HUES6 (cell line): ENCODE measurements at regions not wholly inside any gene's neighbourhood (a gene's known extent, or its start where the extent isn't known, plus 50 kb on each side); places are given as distances from the start of the nearest gene placed in this dataset.

Experiments used
- H3K27ac ChIP-seq: 2 replicates; pipeline ENCODE4 v1.7.0; 2013; ENCODE audit warnings: low read depth, mild to moderate bottlenecking, low read length, inconsistent platforms
- H3K27me3 ChIP-seq: 2 replicates; pipeline ENCODE4 v1.6.1; 2013; ENCODE audit warnings: low read length; ENCODE audit not compliant: control insufficient read depth, insufficient read depth
- H3K36me3 ChIP-seq: 2 replicates; pipeline ENCODE4 v1.6.1; 2013; ENCODE audit warnings: low read length; ENCODE audit not compliant: control insufficient read depth, insufficient read depth
- H3K4me1 ChIP-seq: 2 replicates; pipeline ENCODE4 v1.6.1; 2013; ENCODE audit warnings: low read length; ENCODE audit not compliant: control insufficient read depth, insufficient read depth
- H3K4me3 ChIP-seq: 2 replicates; pipeline ENCODE4 v1.5.1; 2013; ENCODE audit warnings: low read depth, low read length
- H3K9ac ChIP-seq: one replicate; pipeline ENCODE4 v1.6.1; 2013; ENCODE audit warnings: mild to moderate bottlenecking, low read length
- H3K9me3 ChIP-seq: 2 replicates; pipeline ENCODE4 v1.6.1; 2013; ENCODE audit warnings: low read depth, low read length; ENCODE audit not compliant: control insufficient read depth, insufficient read depth

DNA sequence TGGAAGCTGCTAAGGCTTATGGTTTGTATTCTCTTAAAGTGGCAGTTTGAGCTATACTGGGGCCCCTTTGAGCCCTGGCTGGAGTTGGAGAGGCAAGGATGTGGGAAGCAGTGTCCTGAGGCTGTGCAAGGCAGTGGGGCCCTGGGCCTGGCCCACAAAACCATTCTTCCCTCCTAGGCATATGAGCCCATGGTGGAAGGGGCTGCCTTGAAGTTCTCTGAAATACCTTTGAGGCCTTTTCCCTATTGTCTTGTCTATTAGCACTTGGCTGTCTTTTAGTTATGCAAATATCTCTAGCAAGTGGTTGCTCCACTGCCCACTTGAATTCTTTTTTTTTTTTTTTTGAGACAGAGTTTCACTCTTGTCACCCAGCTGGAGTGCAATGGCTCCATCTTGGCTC is 119.2 kb downstream of the PCTP start:
- H3K27me3 ChIP-seq: no peaks in the 10 kb centered on the region
- H3K27ac ChIP-seq: peak overlapping the region; percentile 60
- no peak overlapping the region for H3K4me3 ChIP-seq
- peak overlapping the region; percentile 27 for H3K9ac ChIP-seq
- H3K36me3 ChIP-seq: no peaks in the 10 kb centered on the region
- peaks cover 6% of the 10 kb centered on the region; the same call in 1 of the 2 replicates for H3K4me1 ChIP-seq
- peaks cover 30% of the 10 kb centered on the region for H3K9me3 ChIP-seq

DNA sequence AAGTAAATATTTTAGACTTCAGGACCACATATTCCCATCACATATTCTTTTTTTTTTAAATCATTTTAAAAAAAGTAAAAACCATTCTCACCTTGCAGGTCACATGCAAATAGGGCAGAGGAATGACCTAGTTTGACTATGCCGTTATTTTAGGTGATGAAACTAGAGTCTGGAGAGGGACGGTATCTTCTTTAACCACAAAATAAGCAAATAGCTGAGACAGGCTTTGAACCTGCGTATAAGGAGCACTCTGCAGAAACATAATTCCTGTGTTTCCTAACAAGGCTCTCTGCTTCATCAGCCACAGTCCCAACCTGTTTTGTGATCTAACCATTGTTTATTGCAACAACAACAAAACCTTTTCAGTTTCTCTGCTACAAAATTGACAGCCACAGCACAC is 121.5 kb downstream of the PCTP start:
- no peak overlapping the region for H3K27ac ChIP-seq
- H3K4me3 ChIP-seq: no peak overlapping the region
- no peaks in the 10 kb centered on the region for H3K36me3 ChIP-seq
- peaks cover 19% of the 10 kb centered on the region for H3K9me3 ChIP-seq
- H3K9ac ChIP-seq: no peak overlapping the region
- H3K27me3 ChIP-seq: no peaks in the 10 kb centered on the region
- peaks cover 6% of the 10 kb centered on the region; the same call in 1 of the 2 replicates for H3K4me1 ChIP-seq

DNA sequence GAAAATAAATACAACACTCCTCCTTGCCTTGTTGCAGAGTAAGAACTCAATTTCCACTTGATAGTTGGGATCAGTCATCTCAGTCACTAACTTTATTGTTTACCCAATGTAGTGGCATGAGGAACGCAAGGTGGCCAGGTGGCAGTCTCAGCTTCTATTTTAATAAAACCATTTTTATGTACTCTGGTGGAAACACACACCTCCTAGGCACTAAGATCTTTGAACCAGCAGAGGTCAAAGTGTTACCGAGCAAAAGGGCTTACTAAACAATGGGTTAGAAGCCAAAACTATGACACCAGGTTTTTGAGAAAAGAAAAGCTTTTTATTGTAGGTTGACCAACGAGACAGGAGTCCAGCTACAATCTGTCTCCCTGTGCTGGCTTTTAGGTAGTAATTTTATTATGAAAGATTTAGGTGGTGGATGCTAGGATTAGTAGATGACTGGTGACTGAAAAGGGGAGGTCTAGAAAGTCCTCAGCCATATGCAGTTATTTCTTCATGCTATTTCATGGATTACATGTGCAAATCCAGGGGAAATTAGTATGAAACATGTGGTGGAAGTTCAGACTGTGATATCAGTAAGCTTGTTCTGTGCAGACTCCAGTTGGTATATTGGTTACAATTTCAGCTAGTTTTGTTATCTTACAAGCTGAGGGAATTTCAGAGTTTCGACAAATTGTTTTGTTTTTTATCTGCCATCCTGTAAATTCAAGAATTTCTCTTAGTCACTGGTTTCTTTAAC is 122.3 kb downstream of the PCTP start:
- peaks cover 6% of the 10 kb centered on the region; the same call in 1 of the 2 replicates for H3K4me1 ChIP-seq
- peaks cover 15% of the 10 kb centered on the region for H3K9me3 ChIP-seq
- no peak overlapping the region for H3K27ac ChIP-seq
- no peaks in the 10 kb centered on the region for H3K36me3 ChIP-seq
- H3K4me3 ChIP-seq: no peak overlapping the region
- no peaks in the 10 kb centered on the region for H3K27me3 ChIP-seq
- no peak overlapping the region for H3K9ac ChIP-seq

DNA sequence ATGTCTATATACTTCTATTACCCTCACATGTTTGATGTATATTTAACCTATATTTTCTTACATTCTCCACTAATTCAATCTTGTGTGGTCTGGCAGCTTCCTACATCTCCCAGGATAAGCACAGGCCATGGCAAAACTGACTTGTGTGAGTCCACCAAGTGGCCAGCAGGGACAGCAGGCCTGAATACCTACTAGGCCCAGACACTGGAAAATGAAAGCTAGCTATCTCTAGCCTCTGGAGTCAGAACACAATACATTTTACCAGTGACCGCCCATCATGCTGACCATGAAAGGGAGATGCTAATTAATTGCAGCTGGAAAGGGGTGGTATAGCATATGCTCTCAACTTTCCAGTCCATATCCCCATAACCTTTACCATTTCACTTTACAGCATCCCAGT is 132.3 kb downstream of the PCTP start:
- Histone ChIP-seq H3K27ac (no peak overlapping the region), H3K36me3 (no peaks in the 10 kb centered on the region), H3K9me3 (0 out of 2 replicates have a peak, but pooled peaks cover under 1% of the 10 kb centered on the region), H3K27me3 (no peaks in the 10 kb centered on the region), H3K4me1 (no peaks in the 10 kb centered on the region), H3K4me3 (no peak overlapping the region), H3K9ac (no peak overlapping the region)

DNA sequence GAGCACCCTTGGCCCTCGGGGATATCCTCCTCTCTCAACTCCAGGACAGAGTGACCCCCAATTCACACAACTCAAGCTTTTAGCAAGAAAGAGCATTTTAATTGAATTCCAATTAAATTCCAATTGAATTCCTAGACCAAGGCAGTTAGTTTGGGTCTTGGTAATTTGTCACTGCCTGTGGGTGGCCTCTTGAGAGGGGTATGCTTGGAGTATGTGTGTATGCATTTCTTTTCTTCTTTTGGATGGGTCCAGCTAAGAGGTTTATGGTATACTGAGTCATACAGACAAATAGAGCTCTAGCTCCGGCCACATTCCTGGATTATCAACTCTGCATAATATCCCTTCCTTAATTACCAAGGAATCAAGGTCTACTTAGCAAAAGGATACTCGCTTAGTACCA is 136.7 kb downstream of the PCTP start:
- Histone ChIP-seq H3K4me3 (no peak overlapping the region), H3K27me3 (no peaks in the 10 kb centered on the region), H3K27ac (no peak overlapping the region), H3K9ac (no peak overlapping the region), H3K4me1 (no peaks in the 10 kb centered on the region), H3K9me3 (peaks cover 11% of the 10 kb centered on the region), H3K36me3 (no peaks in the 10 kb centered on the region)

DNA sequence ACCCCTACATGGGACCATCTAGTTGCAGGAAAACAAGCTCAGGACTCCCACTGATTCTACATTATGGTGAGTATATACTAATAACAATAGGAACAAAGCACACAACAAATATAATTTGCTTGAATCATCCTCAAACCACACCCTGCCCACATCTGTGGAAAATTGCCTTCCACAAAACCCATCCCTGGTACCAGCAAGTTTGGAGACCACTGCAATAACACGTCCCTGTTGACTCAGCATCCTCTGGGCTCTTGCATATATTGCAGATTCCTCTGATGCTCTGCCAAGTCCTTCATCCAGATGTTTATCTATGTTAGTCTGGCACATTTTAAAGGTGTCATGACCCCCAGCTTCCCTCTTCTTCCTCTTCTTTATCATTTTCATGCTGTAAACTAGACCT is 138.4 kb downstream of the PCTP start:
- Histone ChIP-seq H3K36me3 (no peaks in the 10 kb centered on the region), H3K4me3 (no peak overlapping the region), H3K9ac (no peak overlapping the region), H3K27ac (no peak overlapping the region), H3K4me1 (no peaks in the 10 kb centered on the region), H3K9me3 (peaks cover 11% of the 10 kb centered on the region), H3K27me3 (no peaks in the 10 kb centered on the region)

DNA sequence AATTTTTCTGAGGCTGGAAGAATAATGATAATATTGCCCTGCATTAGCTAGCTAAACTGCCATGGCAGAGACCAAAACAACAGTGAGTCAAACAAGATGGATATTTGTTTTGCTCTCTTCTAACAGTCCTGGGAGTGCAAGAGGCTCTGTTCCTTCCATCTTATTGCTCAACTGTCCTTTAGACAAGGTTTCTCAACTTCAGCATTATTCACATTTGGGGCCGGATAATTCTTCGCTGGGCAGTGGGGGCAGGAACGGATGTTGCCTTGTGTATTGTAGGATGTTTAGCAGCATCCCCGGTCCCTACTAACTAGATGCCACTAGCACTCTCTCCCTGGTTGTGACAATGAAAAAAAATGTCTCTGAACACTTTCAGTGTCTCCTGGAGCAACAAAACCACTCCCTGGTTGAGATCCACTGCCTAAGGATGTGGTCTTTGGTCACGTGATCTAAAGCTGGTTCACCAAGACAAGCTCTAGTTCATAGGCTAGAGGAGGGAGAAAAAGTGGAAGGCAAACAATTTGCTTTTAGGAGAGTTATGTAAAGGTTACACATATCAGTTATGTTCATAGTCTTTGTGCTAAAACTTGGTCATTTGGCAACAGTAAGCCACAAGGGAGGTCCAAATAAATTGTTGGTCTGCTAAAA is 144.4 kb downstream of the PCTP start:
- no peak overlapping the region for H3K4me3 ChIP-seq
- H3K36me3 ChIP-seq: no peaks in the 10 kb centered on the region

DNA sequence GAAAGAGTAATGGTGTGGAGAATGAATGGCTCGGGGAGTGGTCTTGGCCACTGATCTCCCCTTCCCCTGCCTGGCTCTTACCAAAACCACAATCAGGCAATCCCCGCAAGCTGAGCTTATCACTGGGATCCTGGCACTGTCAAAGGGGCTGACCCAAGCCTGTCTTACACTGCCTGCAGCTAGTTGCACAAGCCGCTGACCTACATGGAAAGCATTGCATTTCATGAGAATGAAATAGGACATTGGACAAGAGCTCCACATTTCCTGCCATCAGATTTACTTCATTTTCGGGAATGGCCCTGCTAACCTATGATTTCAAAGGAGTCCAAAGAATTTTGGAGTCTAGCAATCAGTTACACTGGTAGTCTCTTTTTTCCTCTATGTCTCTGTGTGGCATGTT is 146.4 kb downstream of the PCTP start:
- H3K9ac ChIP-seq: no peak overlapping the region
- H3K27me3 ChIP-seq: no peaks in the 10 kb centered on the region
- no peak overlapping the region for H3K27ac ChIP-seq
- no peak overlapping the region for H3K4me3 ChIP-seq
- no peaks in the 10 kb centered on the region for H3K36me3 ChIP-seq
- H3K4me1 ChIP-seq: no peaks in the 10 kb centered on the region
- no peaks in the 10 kb centered on the region for H3K9me3 ChIP-seq

More for the DNA sequence above, 144.4 kb downstream of the PCTP start:
- Histone ChIP-seq H3K9ac (no peak overlapping the region), H3K4me1 (no peaks in the 10 kb centered on the region), H3K27ac (no peak overlapping the region), H3K27me3 (no peaks in the 10 kb centered on the region), H3K9me3 (no peaks in the 10 kb centered on the region)

DNA sequence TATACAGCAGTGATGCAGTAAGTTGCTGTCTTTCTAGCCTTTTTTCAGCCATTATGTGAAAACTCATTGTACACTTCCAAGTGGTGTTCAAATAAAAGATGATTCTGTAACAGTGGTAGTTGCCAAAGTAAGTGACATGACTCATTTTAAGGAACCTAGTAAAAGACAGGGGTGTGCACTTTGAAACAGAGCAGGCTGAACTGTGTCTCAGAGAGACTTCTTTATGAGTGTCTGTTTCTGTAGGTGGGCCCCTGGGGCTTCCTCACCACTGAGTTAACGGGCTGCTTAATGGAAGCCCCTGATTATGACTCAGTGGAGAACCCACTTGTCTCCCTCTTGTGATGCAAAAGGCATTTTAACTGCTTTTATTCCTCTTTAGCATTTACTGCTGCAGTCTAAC is 147.3 kb downstream of the PCTP start:
- Histone ChIP-seq H3K27ac (no peak overlapping the region), H3K9ac (no peak overlapping the region), H3K4me1 (no peaks in the 10 kb centered on the region), H3K9me3 (no peaks in the 10 kb centered on the region), H3K36me3 (no peaks in the 10 kb centered on the region), H3K27me3 (no peaks in the 10 kb centered on the region), H3K4me3 (no peak overlapping the region)

DNA sequence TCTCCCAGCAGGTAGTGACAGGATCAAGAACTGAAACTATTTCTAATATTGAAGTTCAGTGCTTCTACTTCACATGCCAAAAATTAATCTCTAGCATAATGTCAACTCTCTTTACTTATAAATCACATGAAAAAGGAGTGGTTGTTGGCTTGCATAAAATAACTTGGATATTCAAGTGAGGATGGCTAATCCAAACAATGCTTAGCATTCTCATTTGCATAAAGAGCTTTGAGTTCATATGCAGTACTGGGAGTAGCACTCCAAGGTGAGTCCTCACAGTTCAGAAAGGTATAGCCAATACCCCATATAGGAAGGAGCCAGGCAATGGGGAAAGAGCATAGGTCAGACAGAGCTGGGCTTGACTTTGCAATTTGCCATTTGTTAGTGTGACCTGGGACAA is 149.3 kb downstream of the PCTP start:
- Histone ChIP-seq H3K27me3 (no peaks in the 10 kb centered on the region), H3K36me3 (no peaks in the 10 kb centered on the region), H3K9ac (no peak overlapping the region), H3K9me3 (no peaks in the 10 kb centered on the region), H3K4me3 (no peak overlapping the region), H3K4me1 (no peaks in the 10 kb centered on the region), H3K27ac (no peak overlapping the region)

DNA sequence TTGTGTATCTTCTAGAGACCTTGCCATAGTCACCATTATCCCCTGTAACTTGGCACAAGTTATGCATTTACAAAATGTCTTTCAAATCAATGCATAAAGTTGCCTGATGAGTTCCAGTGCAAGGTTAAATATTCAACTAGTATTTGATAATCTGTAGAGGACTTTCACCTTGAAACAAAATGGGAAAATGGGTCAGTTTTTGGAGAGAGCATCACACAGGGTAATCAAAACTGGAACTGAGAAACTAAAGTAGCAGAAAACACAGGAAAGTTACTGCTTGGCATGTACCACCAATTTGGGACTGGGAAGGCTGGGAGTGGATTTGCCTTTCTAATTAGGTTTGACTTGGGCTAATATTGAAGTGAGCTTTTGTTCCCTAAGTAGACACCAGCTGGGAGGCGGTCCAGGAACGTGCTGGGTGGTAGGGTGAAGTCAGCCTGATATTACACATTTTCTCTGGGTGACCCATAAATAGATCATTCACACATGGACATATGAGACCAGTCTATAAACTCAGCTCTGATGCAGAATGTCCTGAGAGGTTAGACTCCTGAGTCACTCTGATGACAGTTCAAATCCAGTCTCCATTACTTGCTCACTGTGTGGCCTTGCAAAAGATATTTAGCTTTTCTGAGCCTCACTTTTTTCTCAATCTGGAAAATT is 152.3 kb downstream of the PCTP start:
- Histone ChIP-seq H3K27me3 (no peaks in the 10 kb centered on the region), H3K4me3 (no peak overlapping the region), H3K36me3 (no peaks in the 10 kb centered on the region), H3K9ac (no peak overlapping the region), H3K4me1 (no peaks in the 10 kb centered on the region), H3K9me3 (no peaks in the 10 kb centered on the region), H3K27ac (no peak overlapping the region)
